Natural killer cell treated with Interleukin-12 subunit alpha and Interleukin-12 subunit beta and Interleukin-15 and Interleukin-18, amount 100 ng/mL, for 72 hours (primary cell): ENCODE measurements at regions not wholly inside any gene's neighbourhood (a gene's known extent, or its start where the extent isn't known, plus 50 kb on each side); places are given as distances from the start of the nearest gene placed in this dataset.

Experiments used
- ATAC-seq, 2 donors: fragments of 150-1000 bp; cut with Tn5 transposase in 1 of 2; sonication (Bioruptor Pico), chemical (Tn5 transposase) in 1 of 2; 2 replicates each; pipeline ENCODE4 v1.10.0; 2021
- DNase-seq: peaks from one replicate; pipeline ENCODE4 v3.0.0; 2022; ENCODE audit warnings: low spot score
- H3K27ac Mint-ChIP-seq, 2 donors: 1 replicate in 1 of 2; 2 replicates in 1 of 2; pipeline ENCODE4 v1.8.0; 2022; ENCODE audit warnings: mixed read lengths in 2 of 2, mild to moderate bottlenecking in 1 of 2, moderate library complexity in 1 of 2
- H3K27me3 Mint-ChIP-seq, 2 donors: 1 replicate in 1 of 2; 2 replicates in 1 of 2; pipeline ENCODE4 v1.8.0; 2022; ENCODE audit warnings: mixed read lengths in 2 of 2
- H3K36me3 Mint-ChIP-seq: one replicate; pipeline ENCODE4 v1.8.0; 2022; ENCODE audit warnings: mixed read lengths
- H3K4me1 Mint-ChIP-seq, 2 donors: 1 replicate in 1 of 2; 2 replicates in 1 of 2; pipeline ENCODE4 v1.8.0; 2022; ENCODE audit warnings: low read depth in 2 of 2, mixed read lengths in 2 of 2, mild to moderate bottlenecking in 1 of 2
- H3K4me3 Mint-ChIP-seq: one replicate; pipeline ENCODE4 v1.8.0; 2022; ENCODE audit warnings: mixed read lengths
- H3K9me3 Mint-ChIP-seq: 2 replicates; pipeline ENCODE4 v1.8.0; 2022; ENCODE audit warnings: mixed read lengths

DNA sequence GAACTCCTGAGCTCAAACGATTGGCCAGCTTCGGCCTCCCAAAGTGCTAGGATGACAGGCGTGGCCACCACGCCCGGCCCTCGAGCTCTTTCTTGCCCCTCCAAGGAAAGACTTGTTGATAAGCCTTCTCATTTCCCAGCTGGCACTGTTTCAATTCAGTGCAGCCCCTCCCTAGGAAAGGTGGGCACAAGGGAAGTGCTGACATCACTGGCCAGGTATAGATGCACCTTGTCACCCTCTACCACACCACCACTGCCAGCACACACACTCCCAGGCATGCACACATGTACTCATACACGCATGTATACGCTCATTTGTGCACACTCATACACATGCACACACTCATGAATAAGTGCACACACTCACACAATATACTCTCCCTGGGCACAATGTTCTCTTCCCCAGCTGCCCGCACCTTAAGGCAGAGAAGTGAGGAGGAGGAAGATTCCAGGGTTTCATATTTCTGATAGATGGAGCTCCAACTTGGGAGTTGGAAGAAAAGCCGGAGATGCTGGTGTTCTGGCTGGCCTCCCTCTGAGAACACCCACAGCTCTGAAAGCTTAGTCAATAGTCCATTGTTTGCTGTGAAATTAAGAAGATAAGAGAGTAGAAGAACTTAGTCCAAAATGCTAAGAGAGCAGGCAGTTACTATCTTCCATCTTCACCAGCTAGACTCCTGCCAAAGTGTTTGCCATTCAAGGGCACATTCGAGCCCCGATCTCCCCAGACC, 196.7 kb downstream of the FOXO1 start:
- DNase-seq = no peak
- ATAC-seq = peak in 1 of 2 donors; percentile 20
- Mint-ChIP-seq H3K4me3 (no peak overlapping the region), H3K36me3 (no peaks in the 10 kb centered on the region), H3K9me3 (peaks cover 5% of the 10 kb centered on the region), H3K27me3 (peaks cover 0 to 3% of the 10 kb centered on the region in 2 donors), H3K27ac (no peak overlapping the region), H3K4me1 (no peaks in the 10 kb centered on the region)

DNA sequence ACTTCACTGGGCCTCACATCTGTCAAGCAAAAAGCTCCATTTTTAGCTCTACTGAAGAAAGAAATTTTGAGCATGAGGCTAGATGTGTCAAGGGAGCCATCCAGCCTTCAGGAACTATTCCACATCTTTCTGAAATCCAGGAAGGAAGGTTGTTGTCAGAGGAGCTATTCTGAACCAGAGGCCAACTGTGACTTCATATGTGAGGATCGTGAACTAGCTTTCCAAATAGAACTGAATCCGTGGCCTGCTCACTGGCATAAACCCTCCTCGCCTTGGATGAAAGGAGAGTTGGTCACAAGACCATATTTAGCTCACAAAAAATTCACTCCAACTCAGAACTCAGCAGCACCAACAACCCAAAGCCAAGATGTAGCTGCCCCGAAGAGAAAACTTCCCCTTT, 195.8 kb downstream of the FOXO1 start:
- ATAC-seq = no peak
- H3K9me3 Mint-ChIP-seq = peaks cover 5% of the 10 kb centered on the region
- H3K27me3 Mint-ChIP-seq = peaks cover 1 to 3% of the 10 kb centered on the region in 2 donors

GRCh38 chr13:40471076-40471475, 195.4 kb downstream of the FOXO1 start:
- peaks cover 5% of the 10 kb centered on the region for H3K9me3 Mint-ChIP-seq
- no peak overlapping the region for H3K27ac Mint-ChIP-seq
- no peaks in the 10 kb centered on the region for H3K4me1 Mint-ChIP-seq
- DNase-seq (no peak), ATAC-seq (no peak)
- H3K4me3 Mint-ChIP-seq = no peak overlapping the region
- peaks cover 5 to 7% of the 10 kb centered on the region in 2 donors for H3K27me3 Mint-ChIP-seq
- H3K36me3 Mint-ChIP-seq = no peaks in the 10 kb centered on the region

More for the DNA sequence above, 195.8 kb downstream of the FOXO1 start:
- Mint-ChIP-seq H3K4me1 (no peaks in the 10 kb centered on the region), H3K27ac (no peak overlapping the region), H3K36me3 (no peaks in the 10 kb centered on the region), H3K4me3 (no peak overlapping the region)
- no peak for DNase-seq

DNA sequence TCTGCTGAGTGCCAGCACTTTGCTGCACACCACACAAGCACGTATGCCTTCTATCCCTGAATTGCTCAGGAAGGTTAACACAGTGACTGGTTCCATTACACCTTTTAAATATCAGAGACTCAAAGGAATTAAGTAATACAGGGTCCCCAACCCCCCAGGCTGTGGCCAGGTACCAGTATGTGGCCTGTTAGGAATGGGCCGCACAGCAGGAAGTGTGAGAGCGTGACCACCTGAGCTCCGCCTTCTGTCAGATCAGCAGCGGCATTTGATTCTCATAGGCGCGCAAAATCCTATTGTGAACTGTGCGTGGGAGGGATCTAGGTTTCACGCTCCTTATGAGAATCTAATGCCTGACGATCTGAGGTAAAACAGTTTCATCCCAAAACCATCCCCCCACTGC, 194.5 kb downstream of the FOXO1 start:
- H3K4me1 Mint-ChIP-seq = no peaks in the 10 kb centered on the region
- no peak for DNase-seq
- H3K9me3 Mint-ChIP-seq = peaks cover 5% of the 10 kb centered on the region
- no peak overlapping the region for H3K4me3 Mint-ChIP-seq
- H3K27me3 Mint-ChIP-seq = peaks cover 8% of the 10 kb centered on the region in 2 donors
- no peaks in the 10 kb centered on the region for H3K36me3 Mint-ChIP-seq
- H3K27ac Mint-ChIP-seq = no peak overlapping the region
- no peak for ATAC-seq

GRCh38 chr13:40472427-40473220, 193.8 kb downstream of the FOXO1 start:
- no peak for DNase-seq
- peak in 1 of 2 donors; percentile 52 for ATAC-seq

GRCh38 chr13:40475617-40476016, 190.8 kb downstream of the FOXO1 start:
- no peaks in the 10 kb centered on the region for H3K4me1 Mint-ChIP-seq
- no peak overlapping the region for H3K4me3 Mint-ChIP-seq
- ATAC-seq = no peak
- no peaks in the 10 kb centered on the region for H3K36me3 Mint-ChIP-seq
- H3K27me3 Mint-ChIP-seq = peaks cover 5 to 8% of the 10 kb centered on the region in 2 donors
- no peaks in the 10 kb centered on the region for H3K9me3 Mint-ChIP-seq
- no peak for DNase-seq
- H3K27ac Mint-ChIP-seq = no peak overlapping the region

More at GRCh38 chr13:40472427-40473220, 193.8 kb downstream of the FOXO1 start:
- peaks cover 8% of the 10 kb centered on the region in 2 donors for H3K27me3 Mint-ChIP-seq
- H3K4me3 Mint-ChIP-seq = no peak overlapping the region
- H3K4me1 Mint-ChIP-seq = no peaks in the 10 kb centered on the region
- H3K36me3 Mint-ChIP-seq = no peaks in the 10 kb centered on the region
- H3K9me3 Mint-ChIP-seq = peaks cover 5% of the 10 kb centered on the region
- H3K27ac Mint-ChIP-seq = no peak overlapping the region

GRCh38 chr13:40476175-40476958, 190.1 kb downstream of the FOXO1 start:
- Mint-ChIP-seq H3K27me3 (peaks cover 5 to 8% of the 10 kb centered on the region in 2 donors), H3K4me3 (no peak overlapping the region), H3K27ac (no peak overlapping the region), H3K4me1 (peaks cover 0 to 3% of the 10 kb centered on the region in 2 donors), H3K9me3 (no peaks in the 10 kb centered on the region), H3K36me3 (no peaks in the 10 kb centered on the region)
- ATAC-seq (no peak), DNase-seq (no peak)

GRCh38 chr13:40477623-40478608, 188.5 kb downstream of the FOXO1 start:
- H3K36me3 Mint-ChIP-seq = no peaks in the 10 kb centered on the region
- ATAC-seq (no peak), DNase-seq (no peak)
- peaks cover 0 to 3% of the 10 kb centered on the region in 2 donors for H3K4me1 Mint-ChIP-seq
- H3K4me3 Mint-ChIP-seq = no peak overlapping the region
- H3K27me3 Mint-ChIP-seq = peaks cover 5 to 8% of the 10 kb centered on the region in 2 donors
- no peaks in the 10 kb centered on the region for H3K9me3 Mint-ChIP-seq
- H3K27ac Mint-ChIP-seq = no peak overlapping the region

DNA sequence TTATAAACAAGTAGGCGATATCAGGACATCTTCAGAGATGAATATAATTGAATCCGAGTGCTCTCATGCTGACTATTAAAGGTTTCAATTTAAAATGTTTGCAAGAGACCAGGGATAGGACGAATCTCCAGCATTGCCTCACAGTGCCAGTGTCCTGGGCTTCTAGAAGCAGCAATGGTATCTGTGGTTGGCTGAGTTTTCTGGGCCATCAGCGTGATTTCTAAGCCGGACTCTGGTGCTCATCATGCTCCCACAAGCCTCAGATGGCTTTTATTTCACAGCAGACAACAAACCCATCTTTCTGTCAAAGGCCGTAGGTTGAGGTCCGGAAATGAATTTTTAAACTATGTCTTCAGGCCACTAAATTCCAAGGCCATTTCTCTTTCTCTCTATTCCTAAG, 187.7 kb downstream of the FOXO1 start:
- no peak for DNase-seq

DNA sequence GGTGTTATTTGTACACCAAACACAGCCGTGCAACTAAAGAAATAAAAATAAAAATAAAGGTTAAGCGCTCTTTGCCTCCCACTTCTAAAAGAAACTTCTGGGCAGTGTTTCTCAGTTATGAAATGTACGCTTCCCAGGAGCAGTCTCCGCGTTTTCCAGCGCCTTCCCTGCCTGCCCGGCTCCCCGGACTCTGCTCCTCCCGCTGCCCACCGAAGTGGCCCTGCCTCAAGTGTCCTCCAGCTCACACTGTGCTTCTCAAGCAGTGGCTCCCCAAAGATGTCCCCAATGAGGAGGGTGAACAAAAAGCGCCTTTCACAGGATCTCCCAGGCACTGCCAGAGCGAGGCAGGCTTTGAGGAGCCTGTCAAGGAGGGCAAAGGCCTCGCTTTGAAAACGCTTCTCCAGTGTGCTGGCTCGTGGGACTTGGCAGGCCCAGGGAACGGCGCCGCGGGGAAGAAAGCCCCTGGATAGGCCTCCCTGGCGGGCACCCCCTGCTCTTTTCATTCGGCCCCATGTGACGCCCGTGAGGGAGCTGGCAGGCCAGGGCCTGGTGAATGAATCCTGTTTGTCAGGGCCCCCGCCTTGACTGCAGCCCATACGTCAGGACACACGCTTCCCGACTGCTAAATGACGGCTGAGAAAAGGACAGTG, 187.1 kb downstream of the FOXO1 start:
- ATAC-seq (no peak), DNase-seq (no peak)
- Mint-ChIP-seq H3K9me3 (no peaks in the 10 kb centered on the region), H3K27me3 (peaks cover 5 to 8% of the 10 kb centered on the region in 2 donors), H3K4me1 (peaks cover 4 to 7% of the 10 kb centered on the region in 2 donors), H3K36me3 (no peaks in the 10 kb centered on the region), H3K4me3 (no peak overlapping the region), H3K27ac (no peak overlapping the region)

More for the DNA sequence above, 187.7 kb downstream of the FOXO1 start:
- Mint-ChIP-seq H3K9me3 (no peaks in the 10 kb centered on the region), H3K4me1 (peaks cover 0 to 3% of the 10 kb centered on the region in 2 donors), H3K27me3 (peaks cover 5 to 8% of the 10 kb centered on the region in 2 donors), H3K4me3 (no peak overlapping the region), H3K36me3 (no peaks in the 10 kb centered on the region), H3K27ac (no peak overlapping the region)
- no peak for ATAC-seq

DNA sequence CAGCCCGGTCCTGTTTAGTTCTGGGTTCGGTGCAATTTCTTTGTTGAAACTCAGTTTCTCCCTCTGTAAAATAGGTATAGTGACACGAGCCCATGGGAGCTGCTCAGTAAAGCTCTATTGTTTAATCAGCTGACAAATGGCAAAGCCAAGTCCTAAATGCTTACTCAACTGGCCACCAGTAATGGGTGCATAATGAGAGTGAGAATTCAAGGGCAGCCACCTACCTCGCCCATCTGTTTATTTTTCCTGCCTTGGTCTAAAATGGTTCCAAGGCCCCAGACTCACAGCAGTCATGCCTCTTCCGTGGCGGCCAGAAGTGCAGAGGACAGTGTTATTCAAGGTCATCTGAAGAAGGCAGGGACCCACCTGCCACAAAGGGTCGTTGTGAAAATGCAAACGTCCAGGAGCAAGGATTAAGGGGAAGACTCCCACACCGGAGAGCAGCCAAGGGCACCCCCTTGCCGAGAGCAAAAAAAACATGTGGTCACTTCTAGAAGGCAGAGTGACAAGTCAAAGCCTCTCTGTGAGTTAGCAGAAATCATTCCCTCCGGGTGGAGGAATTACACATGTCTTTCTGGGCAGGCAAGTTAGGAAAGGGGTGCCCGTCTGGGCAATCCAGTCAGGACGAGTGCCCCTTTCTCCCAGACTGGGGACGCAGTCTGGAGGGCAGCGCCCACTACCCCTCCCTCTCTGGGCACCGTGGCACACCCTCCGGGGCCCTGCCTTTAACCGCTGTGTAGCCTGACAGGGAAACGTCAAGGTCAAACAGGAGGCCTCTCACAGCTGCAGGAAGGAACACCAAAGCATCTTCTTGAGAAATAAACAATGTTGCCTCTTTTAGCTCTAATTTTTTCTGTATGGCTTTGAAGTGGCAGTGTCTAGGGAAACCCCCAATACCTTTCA, 186.2 kb downstream of the FOXO1 start:
- Mint-ChIP-seq H3K9me3 (no peaks in the 10 kb centered on the region), H3K4me3 (no peak overlapping the region), H3K4me1 (peaks cover 12% of the 10 kb centered on the region in 2 donors), H3K27ac (no peak overlapping the region), H3K27me3 (peaks cover 5 to 8% of the 10 kb centered on the region in 2 donors), H3K36me3 (no peaks in the 10 kb centered on the region)
- ATAC-seq (no peak), DNase-seq (no peak)
